GM12864 (cell line): ENCODE measurements at regions not wholly inside any gene's neighbourhood (a gene's known extent, or its start where the extent isn't known, plus 50 kb on each side); places are given as distances from the start of the nearest gene placed in this dataset.

Experiments
- DNase-seq: peaks from one replicate; pipeline ENCODE4 v3.0.0-alpha.2; 2011; ENCODE audit warnings: low read depth
- H3K4me3 ChIP-seq: 2 replicates; pipeline ENCODE4 v1.5.1; 2011; ENCODE audit warnings: mild to moderate bottlenecking, low read depth, low read length, control low read depth
- CTCF ChIP-seq: IDR thresholded peaks from 2 replicates; pipeline ENCODE4 v1.5.1; 2011; ENCODE audit warnings: low read depth, mild to moderate bottlenecking, moderate library complexity, low read length, control low read depth, inconsistent platforms; ENCODE audit errors: missing control alignments

- DNase-seq, result no peak
- no peak for TF ChIP-seq CTCF
- no peak overlapping the region for H3K4me3 ChIP-seq
Measured at GRCh38 chr11:122343210-122343609, 227.2 kb upstream of the BLID start.

GRCh38 chr11:122342089-122342744 is 226.2 kb upstream of the BLID start:
- no peak for DNase-seq
- TF ChIP-seq CTCF, result no peak
- no peak overlapping the region for H3K4me3 ChIP-seq

- no peak for TF ChIP-seq CTCF
- no peak for DNase-seq
- H3K4me3 ChIP-seq, result no peak overlapping the region
Measured at GRCh38 chr11:122341477-122341876, 225.5 kb upstream of the BLID start.

- no peak for DNase-seq
- no peak for TF ChIP-seq CTCF
- H3K4me3 ChIP-seq, result no peak overlapping the region
Measured at GRCh38 chr11:122340607-122341290, 224.7 kb upstream of the BLID start.

GRCh38 chr11:122339436-122340060 is 223.5 kb upstream of the BLID start:
- no peak for TF ChIP-seq CTCF
- DNase-seq, result no peak
- no peak overlapping the region for H3K4me3 ChIP-seq

GRCh38 chr11:122337704-122338103 is 221.7 kb upstream of the BLID start:
- TF ChIP-seq CTCF, result no peak
- no peak overlapping the region for H3K4me3 ChIP-seq
- no peak for DNase-seq
